ENCODE measurements at regions not wholly inside any gene's neighbourhood (a gene's known extent, or its start where the extent isn't known, plus 50 kb on each side); places are given as distances from the start of the nearest gene placed in this dataset.

- TF ChIP-seq TAF1 (IDR thresholded peaks at IDR 0.05; ENCODE audit: low read depth) (no peak), YY1 (IDR thresholded peaks at IDR 0.05; ENCODE audit: low read depth) (no peak), EGR1 (IDR thresholded peaks at IDR 0.05) (no peak), NFIC (IDR thresholded peaks at IDR 0.05) (no peak), EP300 (IDR thresholded peaks at IDR 0.05; ENCODE audit: borderline replicate concordance) (no peak), TEAD4 (IDR thresholded peaks at IDR 0.05) (no peak), CREB1 (IDR thresholded peaks at IDR 0.05; ENCODE audit: low read depth) (no peak), MAX (IDR thresholded peaks at IDR 0.05) (no peak), RAD21 (IDR thresholded peaks at IDR 0.05; ENCODE audit: low read depth) (no peak), USF1 (IDR thresholded peaks at IDR 0.05) (no peak), FOXM1 (IDR thresholded peaks at IDR 0.05; ENCODE audit: borderline replicate concordance, low read depth) (no peak), REST (IDR thresholded peaks at IDR 0.05; ENCODE audit: low read depth) (no peak), CEBPB (IDR thresholded peaks at IDR 0.05) (no peak), TCF12 (IDR thresholded peaks at IDR 0.05; ENCODE audit: low read depth) (no peak)
These were observed 397.4 kb upstream of the AZI2 start for GRCh38 chr3:28745916-28746617.
